CD8-positive, alpha-beta memory T cell (primary cell): ENCODE measurements at regions not wholly inside any gene's neighbourhood (a gene's known extent, or its start where the extent isn't known, plus 50 kb on each side); places are given as distances from the start of the nearest gene placed in this dataset.

Experiments
- CTCF ChIA-PET: fragments of 350-600 bp; sonication (Branson Sonifier 250); formaldehyde crosslinking; loops from one replicate; lab custom pipeline; 2021; ENCODE audit warnings: antibody characterized with exemption; lab: Charles Lee
- POLR2A ChIA-PET: fragments of 350-600 bp; sonication (Branson Sonifier 250); formaldehyde crosslinking; loops from one replicate; lab custom pipeline; 2021; ENCODE audit warnings: antibody characterized with exemption; lab: Charles Lee
- DNase-seq, 5 donors: peaks; one replicate each; pipeline versions ENCODE4 v3.0.0 to v3.0.0-alpha.2; 2020 to 2022; ENCODE audit warnings: mixed read lengths in 1 of 5
- H3K27ac ChIP-seq: one replicate; pipeline ENCODE4 v1.7.0; 2013; ENCODE audit warnings: low read depth, mild to moderate bottlenecking, low read length, moderate library complexity
- H3K27me3 ChIP-seq: 2 replicates; pipeline ENCODE4 v1.7.0; 2013; ENCODE audit warnings: low read length, mild to moderate bottlenecking; ENCODE audit not compliant: insufficient read depth, poor library complexity, severe bottlenecking
- H3K36me3 ChIP-seq: 2 replicates; pipeline ENCODE4 v1.7.0; 2013; ENCODE audit warnings: mild to moderate bottlenecking, low read length, moderate library complexity; ENCODE audit not compliant: insufficient read depth
- H3K4me1 ChIP-seq: 2 replicates; pipeline ENCODE4 v1.7.0; 2013; ENCODE audit warnings: mild to moderate bottlenecking, low read length, moderate library complexity; ENCODE audit not compliant: insufficient read depth
- H3K4me3 ChIP-seq: 2 replicates; pipeline ENCODE4 v1.7.0; 2013; ENCODE audit warnings: mild to moderate bottlenecking, low read length
- H3K9me3 ChIP-seq: 2 replicates; pipeline ENCODE4 v1.7.0; 2013; ENCODE audit warnings: mild to moderate bottlenecking, low read length
- H3K27ac Mint-ChIP-seq, 8 donors: one replicate each; pipeline ENCODE4 v1.8.0; 2020 to 2021; ENCODE audit warnings: mixed read lengths in 8 of 8, mild to moderate bottlenecking in 6 of 8, inconsistent platforms in 3 of 8, moderate library complexity in 3 of 8
- H3K27me3 Mint-ChIP-seq, 2 donors: one replicate each; pipeline ENCODE4 v1.8.0; 2020 to 2021; ENCODE audit warnings: mixed read lengths in 2 of 2, mild to moderate bottlenecking in 1 of 2, moderate library complexity in 1 of 2
- H3K36me3 Mint-ChIP-seq, 3 donors: one replicate each; pipeline ENCODE4 v1.8.0; 2020 to 2021; ENCODE audit warnings: mixed read lengths in 3 of 3, inconsistent platforms in 1 of 3, mild to moderate bottlenecking in 1 of 3
- H3K4me1 Mint-ChIP-seq, 3 donors: one replicate each; pipeline ENCODE4 v1.8.0; 2020 to 2021; ENCODE audit warnings: mixed read lengths in 3 of 3, inconsistent platforms in 1 of 3, mild to moderate bottlenecking in 1 of 3
- H3K4me3 Mint-ChIP-seq, 7 donors: one replicate each; pipeline ENCODE4 v1.8.0; 2020 to 2021; ENCODE audit warnings: mixed read lengths in 7 of 7, mild to moderate bottlenecking in 6 of 7, moderate library complexity in 4 of 7, inconsistent platforms in 2 of 7
- H3K9me3 Mint-ChIP-seq, 5 donors: one replicate each; pipeline ENCODE4 v1.8.0; 2020 to 2022; ENCODE audit warnings: mixed read lengths in 5 of 5, mild to moderate bottlenecking in 3 of 5, moderate library complexity in 2 of 5, inconsistent platforms in 1 of 5

GRCh38 chr15:70153921-70154717 lies 56.4 kb upstream of the TLE3 start:
- Mint-ChIP-seq H3K27me3 (peaks cover 0 to 12% of the 10 kb centered on the region in 2 donors), H3K9me3 (no peaks in the 10 kb centered on the region), H3K4me3 (no peak overlapping the region), H3K36me3 (peaks cover 0 to 2% (median 0%) of the 10 kb centered on the region in 3 donors), H3K27ac (no peak overlapping the region), H3K4me1 (peaks cover 0 to 5% (median 3%) of the 10 kb centered on the region in 3 donors)
- H3K27ac ChIP-seq, result no peak overlapping the region
- no peaks in the 10 kb centered on the region for H3K36me3 ChIP-seq
- H3K9me3 ChIP-seq, result no peaks in the 10 kb centered on the region
- DNase-seq, result no peak
- POLR2A ChIA-PET, result interaction anchor here (0.6 kb wide), 1 partner anchor 55 kb away, joined by 13 read pairs; no protein-coding TSS in a partner anchor
- no peaks in the 10 kb centered on the region for H3K4me1 ChIP-seq
- no peaks in the 10 kb centered on the region for H3K27me3 ChIP-seq
- CTCF ChIA-PET, result no interaction called here
- no peak overlapping the region for H3K4me3 ChIP-seq

DNA sequence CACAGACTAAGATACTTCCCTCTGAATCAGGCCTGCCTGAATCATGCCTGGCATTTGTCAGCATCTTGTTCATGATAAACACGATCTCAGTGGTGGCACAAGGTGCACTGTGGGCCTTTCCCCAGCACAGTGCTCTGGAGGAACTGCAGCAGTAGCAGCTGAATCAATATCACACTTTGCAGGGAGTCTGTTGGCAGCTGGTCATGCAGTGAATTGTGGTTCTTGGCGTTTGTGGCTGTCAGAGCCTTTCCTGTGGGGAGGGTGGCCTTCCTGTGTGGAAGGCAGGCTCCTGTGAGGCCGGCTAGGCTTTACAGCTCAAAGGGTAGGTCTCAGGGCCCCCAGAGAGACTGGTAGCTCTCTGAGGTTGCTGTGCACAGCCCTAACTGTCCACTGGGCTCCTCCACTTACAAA lies 54.4 kb upstream of the TLE3 start:
- Mint-ChIP-seq H3K36me3 (peaks cover 0 to 2% (median 0%) of the 10 kb centered on the region in 3 donors), H3K9me3 (no peaks in the 10 kb centered on the region), H3K27me3 (peaks cover 0 to 16% of the 10 kb centered on the region in 2 donors), H3K4me3 (no peak overlapping the region), H3K4me1 (peaks cover 0 to 5% (median 3%) of the 10 kb centered on the region in 3 donors), H3K27ac (peak overlapping the region in 1 of 8 donors; percentile 44)
- ChIA-PET POLR2A (no interaction called here), CTCF (no interaction called here)
- Histone ChIP-seq H3K27ac (no peak overlapping the region), H3K4me3 (no peak overlapping the region), H3K27me3 (no peaks in the 10 kb centered on the region), H3K36me3 (no peaks in the 10 kb centered on the region), H3K9me3 (no peaks in the 10 kb centered on the region), H3K4me1 (no peaks in the 10 kb centered on the region)
- DNase-seq, result no peak

DNA sequence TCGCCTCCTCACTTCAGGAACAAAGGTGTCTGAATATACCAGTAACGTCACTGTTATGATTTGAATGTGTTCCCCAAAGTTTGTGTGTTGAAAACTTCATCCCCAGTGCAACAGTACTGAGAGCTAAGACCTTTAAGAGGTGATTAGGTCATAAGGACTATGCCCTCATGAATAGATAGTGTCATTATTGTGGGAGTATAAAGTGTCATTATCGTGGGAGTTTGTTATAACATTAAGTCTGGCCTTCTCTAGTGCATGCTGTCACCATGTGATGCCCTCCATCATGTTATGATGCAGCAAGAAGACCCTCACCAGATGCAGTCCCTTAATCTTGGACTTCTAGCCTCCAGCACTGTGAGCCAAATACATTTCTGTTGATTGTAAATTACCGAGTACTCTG lies 53.7 kb upstream of the TLE3 start:
- peaks cover 0 to 2% (median 0%) of the 10 kb centered on the region in 3 donors for H3K36me3 Mint-ChIP-seq
- H3K4me3 Mint-ChIP-seq, result no peak overlapping the region
- Histone ChIP-seq H3K9me3 (no peaks in the 10 kb centered on the region), H3K4me3 (no peak overlapping the region), H3K36me3 (no peaks in the 10 kb centered on the region), H3K4me1 (no peaks in the 10 kb centered on the region), H3K27ac (no peak overlapping the region), H3K27me3 (no peaks in the 10 kb centered on the region)
- CTCF ChIA-PET, result no interaction called here
- H3K4me1 Mint-ChIP-seq, result peaks cover 0 to 5% (median 3%) of the 10 kb centered on the region in 3 donors
- DNase-seq, result no peak
- peaks cover 0 to 16% of the 10 kb centered on the region in 2 donors for H3K27me3 Mint-ChIP-seq
- POLR2A ChIA-PET, result no interaction called here
- peak overlapping the region in 2 of 8 donors; percentile 23 to 41 for H3K27ac Mint-ChIP-seq
- H3K9me3 Mint-ChIP-seq, result no peaks in the 10 kb centered on the region

- Mint-ChIP-seq H3K36me3 (peaks cover 0 to 2% (median 0%) of the 10 kb centered on the region in 3 donors), H3K27ac (no peak overlapping the region), H3K4me3 (no peak overlapping the region), H3K9me3 (peaks cover 0 to 3% (median 0%) of the 10 kb centered on the region in 5 donors), H3K4me1 (peaks cover 0 to 5% (median 3%) of the 10 kb centered on the region in 3 donors), H3K27me3 (peaks cover 0 to 16% of the 10 kb centered on the region in 2 donors)
- Histone ChIP-seq H3K27ac (no peak overlapping the region), H3K4me1 (no peaks in the 10 kb centered on the region), H3K4me3 (no peak overlapping the region), H3K9me3 (no peaks in the 10 kb centered on the region), H3K27me3 (no peaks in the 10 kb centered on the region), H3K36me3 (no peaks in the 10 kb centered on the region)
- ChIA-PET CTCF (no interaction called here), POLR2A (no interaction called here)
- no peak for DNase-seq
Measured at GRCh38 chr15:70151003-70151402, 53.3 kb upstream of the TLE3 start.

- Mint-ChIP-seq H3K36me3 (peaks cover 0 to 2% (median 0%) of the 10 kb centered on the region in 3 donors), H3K9me3 (peaks cover 0 to 3% (median 0%) of the 10 kb centered on the region in 5 donors), H3K4me3 (no peak overlapping the region), H3K27ac (no peak overlapping the region), H3K27me3 (peaks cover 0 to 14% of the 10 kb centered on the region in 2 donors), H3K4me1 (peaks cover 0 to 5% (median 3%) of the 10 kb centered on the region in 3 donors)
- Histone ChIP-seq H3K36me3 (no peaks in the 10 kb centered on the region), H3K9me3 (no peaks in the 10 kb centered on the region), H3K4me3 (no peak overlapping the region), H3K27me3 (no peaks in the 10 kb centered on the region), H3K27ac (no peak overlapping the region), H3K4me1 (no peaks in the 10 kb centered on the region)
- ChIA-PET POLR2A (no interaction called here), CTCF (no interaction called here)
- DNase-seq, result no peak
Measured at GRCh38 chr15:70150405-70150747, 52.7 kb upstream of the TLE3 start.

DNA sequence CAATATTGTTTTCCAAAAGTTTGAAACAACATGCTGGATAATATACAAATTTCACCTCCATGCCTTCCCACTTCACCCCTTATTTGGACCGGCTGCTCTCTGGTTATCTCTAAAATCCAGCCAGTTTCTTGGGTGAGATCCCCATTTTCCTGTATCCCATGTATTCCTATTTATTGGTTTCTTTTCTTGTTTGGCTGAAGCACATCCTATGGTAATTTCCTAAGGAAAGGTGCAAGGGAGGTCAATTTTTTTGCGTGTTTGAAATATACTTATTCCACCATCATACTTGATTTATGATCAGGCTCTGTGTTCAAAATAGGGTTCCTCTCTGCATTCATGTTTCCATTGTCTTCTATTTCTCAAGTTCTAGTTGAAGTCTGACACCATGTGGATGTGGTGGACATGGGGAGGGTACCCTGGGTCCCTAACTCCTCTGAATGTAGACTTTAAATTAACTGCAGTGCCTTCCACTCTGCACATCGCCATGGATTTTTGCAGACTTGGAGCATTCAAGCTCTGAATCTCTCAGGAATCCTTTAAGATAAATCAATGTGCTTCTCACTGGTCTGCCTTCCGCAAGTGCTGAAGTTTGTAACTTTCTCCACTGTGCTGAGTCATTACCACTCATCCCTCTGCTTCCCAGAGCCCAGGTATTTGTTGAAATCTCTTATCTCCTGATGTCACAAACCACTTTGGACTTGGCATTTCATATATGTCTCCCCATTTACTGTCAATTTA lies 52.1 kb upstream of the TLE3 start:
- ChIA-PET CTCF (no interaction called here), POLR2A (no interaction called here)
- no peaks in the 10 kb centered on the region for H3K27me3 ChIP-seq
- Mint-ChIP-seq H3K27me3 (peaks cover 0 to 9% of the 10 kb centered on the region in 2 donors), H3K36me3 (no peaks in the 10 kb centered on the region), H3K4me1 (peaks cover 0 to 5% (median 3%) of the 10 kb centered on the region in 3 donors), H3K27ac (peak overlapping the region in 1 of 8 donors; percentile 35), H3K9me3 (peaks cover 0 to 3% (median 0%) of the 10 kb centered on the region in 5 donors), H3K4me3 (no peak overlapping the region)
- H3K4me3 ChIP-seq, result no peak overlapping the region
- H3K4me1 ChIP-seq, result no peaks in the 10 kb centered on the region
- DNase-seq, result no peak
- no peak overlapping the region for H3K27ac ChIP-seq
- H3K9me3 ChIP-seq, result no peaks in the 10 kb centered on the region
- H3K36me3 ChIP-seq, result no peaks in the 10 kb centered on the region

DNA sequence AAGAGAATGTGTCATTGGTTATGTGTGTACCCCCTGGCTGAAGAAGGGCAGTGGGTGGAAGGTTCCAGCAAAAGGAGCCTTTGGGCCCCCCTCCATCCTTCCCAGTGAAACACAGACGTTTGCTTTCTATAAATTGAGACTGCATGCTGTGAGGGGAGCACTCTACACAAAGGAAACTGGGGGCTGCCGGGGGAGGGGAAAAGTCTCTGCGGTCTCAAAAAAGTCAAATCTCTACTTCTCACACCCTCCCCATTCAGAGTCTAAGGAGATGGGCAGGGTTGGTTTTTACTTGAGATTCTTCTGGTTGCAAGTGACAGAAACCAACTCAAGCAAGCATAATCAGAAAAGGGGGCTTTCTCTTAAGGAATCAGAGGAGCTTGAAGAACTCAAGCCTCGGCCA lies 50.1 kb upstream of the TLE3 start:
- Histone ChIP-seq H3K4me3 (no peak overlapping the region), H3K36me3 (no peaks in the 10 kb centered on the region), H3K4me1 (no peaks in the 10 kb centered on the region), H3K9me3 (no peaks in the 10 kb centered on the region), H3K27ac (no peak overlapping the region), H3K27me3 (no peaks in the 10 kb centered on the region)
- Mint-ChIP-seq H3K36me3 (no peaks in the 10 kb centered on the region), H3K27me3 (peaks cover 6 to 15% of the 10 kb centered on the region in 2 donors), H3K27ac (no peak overlapping the region), H3K4me1 (peaks cover 0 to 6% (median 5%) of the 10 kb centered on the region in 3 donors), H3K4me3 (no peak overlapping the region), H3K9me3 (peaks cover 0 to 3% (median 0%) of the 10 kb centered on the region in 5 donors)
- CTCF ChIA-PET, result interaction anchor here (1.4 kb wide), 1 partner anchor 21 kb away, joined by 4 read pairs; no protein-coding TSS in a partner anchor
- no peak for DNase-seq
- POLR2A ChIA-PET, result no interaction called here
